AG04450 (cell line): ENCODE measurements at regions not wholly inside any gene's neighbourhood (a gene's known extent, or its start where the extent isn't known, plus 50 kb on each side); places are given as distances from the start of the nearest gene placed in this dataset.
A peak's percentile ranks its signal among the peaks of the same experiment; 100 is the strongest.
"Not testable (repeated sequence)": the region's sequence is repeated elsewhere in the genome, so short reads cannot be mapped to it uniquely, and the experiment has no call there.

Source experiments
- CTCF ChIA-PET: fragments of 300-600, 350-600 bp; formaldehyde crosslinking; extraction: SDS; loops from one replicate; lab custom pipeline; 2022; ENCODE audit warnings: antibody characterized with exemption, inconsistent platforms; lab: Charles Lee
- POLR2A ChIA-PET: fragments of 350-600 bp; formaldehyde crosslinking; extraction: SDS; loops from one replicate; lab custom pipeline; 2021; ENCODE audit warnings: antibody characterized with exemption, inconsistent platforms; lab: Yijun Ruan, JAX
- DNase-seq: peaks from one replicate; pipeline ENCODE4 v3.0.0-alpha.2; 2011; ENCODE audit warnings: low read depth, low spot score
- H3K27ac ChIP-seq: one replicate; pipeline ENCODE4 v1.5.1; 2012; ENCODE audit warnings: low read depth, low read length, control low read depth
- H3K27me3 ChIP-seq: one replicate; pipeline ENCODE4 v1.6.0; 2012; ENCODE audit warnings: low read length; ENCODE audit not compliant: control insufficient read depth, insufficient read depth
- H3K4me3 ChIP-seq: 2 replicates; pipeline ENCODE4 v1.5.1; 2011; ENCODE audit warnings: mild to moderate bottlenecking, low read depth, low read length, control low read depth
- H3K9me3 ChIP-seq: 2 replicates; pipeline ENCODE4 v1.5.1; 2012; ENCODE audit warnings: low read length; ENCODE audit not compliant: control insufficient read depth, insufficient read depth
- TF ChIP-seq, protein P1 (sequence below): IDR thresholded peaks from 2 replicates; pipeline ENCODE4 v1.5.1; 2011; ENCODE audit warnings: low read depth, low read length, control low read depth, inconsistent platforms

DNA sequence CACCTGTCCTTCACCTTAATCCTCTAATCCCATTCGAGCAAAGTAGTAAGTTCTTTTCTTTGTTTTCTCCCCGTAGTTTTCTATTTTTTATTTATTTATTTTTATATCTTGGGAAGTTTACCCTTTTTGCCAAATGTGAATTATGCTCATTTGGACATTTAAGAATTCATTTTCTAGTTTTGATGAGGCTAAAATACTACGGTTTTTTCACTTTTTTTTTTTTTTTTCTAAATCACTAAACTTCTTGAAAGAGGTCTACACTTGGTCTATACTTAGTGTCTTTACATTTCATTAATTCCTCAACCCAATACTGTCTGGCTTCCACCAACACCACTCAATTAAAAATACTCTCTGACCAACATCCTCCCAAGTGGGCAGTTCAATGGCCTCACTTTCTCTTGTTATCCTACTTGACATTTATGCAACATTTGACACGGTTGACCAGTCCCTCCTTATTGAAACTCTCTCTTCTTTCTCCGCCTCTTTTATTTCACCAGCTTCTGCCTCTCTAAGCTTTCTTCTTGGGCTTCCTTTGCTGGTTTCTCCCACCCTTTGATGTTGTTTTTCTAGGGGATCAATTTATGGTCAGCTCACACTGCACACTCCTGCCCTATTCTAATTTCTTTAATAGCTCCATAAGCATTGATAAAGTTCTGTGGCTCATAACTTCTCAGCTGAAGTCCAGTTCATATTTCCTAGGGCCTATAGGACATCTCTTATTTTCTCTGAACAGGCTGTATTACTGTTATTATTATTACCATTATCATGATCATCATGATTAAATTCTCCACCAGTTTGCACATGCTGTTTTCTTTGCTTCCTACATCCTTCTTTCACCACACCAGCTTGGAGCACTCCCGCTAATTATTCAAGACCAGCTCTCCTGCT lies 72.6 kb upstream of the CITED2 start:
- H3K9me3 ChIP-seq = no peaks in the 10 kb centered on the region
- no peak for DNase-seq
- no peak overlapping the region for H3K4me3 ChIP-seq
- H3K27me3 ChIP-seq = no peaks in the 10 kb centered on the region
- no peak overlapping the region for H3K27ac ChIP-seq
- POLR2A ChIA-PET = no interaction called here
- CTCF ChIA-PET = no interaction called here
- TF ChIP-seq, protein P1, sequence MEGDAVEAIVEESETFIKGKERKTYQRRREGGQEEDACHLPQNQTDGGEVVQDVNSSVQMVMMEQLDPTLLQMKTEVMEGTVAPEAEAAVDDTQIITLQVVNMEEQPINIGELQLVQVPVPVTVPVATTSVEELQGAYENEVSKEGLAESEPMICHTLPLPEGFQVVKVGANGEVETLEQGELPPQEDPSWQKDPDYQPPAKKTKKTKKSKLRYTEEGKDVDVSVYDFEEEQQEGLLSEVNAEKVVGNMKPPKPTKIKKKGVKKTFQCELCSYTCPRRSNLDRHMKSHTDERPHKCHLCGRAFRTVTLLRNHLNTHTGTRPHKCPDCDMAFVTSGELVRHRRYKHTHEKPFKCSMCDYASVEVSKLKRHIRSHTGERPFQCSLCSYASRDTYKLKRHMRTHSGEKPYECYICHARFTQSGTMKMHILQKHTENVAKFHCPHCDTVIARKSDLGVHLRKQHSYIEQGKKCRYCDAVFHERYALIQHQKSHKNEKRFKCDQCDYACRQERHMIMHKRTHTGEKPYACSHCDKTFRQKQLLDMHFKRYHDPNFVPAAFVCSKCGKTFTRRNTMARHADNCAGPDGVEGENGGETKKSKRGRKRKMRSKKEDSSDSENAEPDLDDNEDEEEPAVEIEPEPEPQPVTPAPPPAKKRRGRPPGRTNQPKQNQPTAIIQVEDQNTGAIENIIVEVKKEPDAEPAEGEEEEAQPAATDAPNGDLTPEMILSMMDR = no peak

DNA sequence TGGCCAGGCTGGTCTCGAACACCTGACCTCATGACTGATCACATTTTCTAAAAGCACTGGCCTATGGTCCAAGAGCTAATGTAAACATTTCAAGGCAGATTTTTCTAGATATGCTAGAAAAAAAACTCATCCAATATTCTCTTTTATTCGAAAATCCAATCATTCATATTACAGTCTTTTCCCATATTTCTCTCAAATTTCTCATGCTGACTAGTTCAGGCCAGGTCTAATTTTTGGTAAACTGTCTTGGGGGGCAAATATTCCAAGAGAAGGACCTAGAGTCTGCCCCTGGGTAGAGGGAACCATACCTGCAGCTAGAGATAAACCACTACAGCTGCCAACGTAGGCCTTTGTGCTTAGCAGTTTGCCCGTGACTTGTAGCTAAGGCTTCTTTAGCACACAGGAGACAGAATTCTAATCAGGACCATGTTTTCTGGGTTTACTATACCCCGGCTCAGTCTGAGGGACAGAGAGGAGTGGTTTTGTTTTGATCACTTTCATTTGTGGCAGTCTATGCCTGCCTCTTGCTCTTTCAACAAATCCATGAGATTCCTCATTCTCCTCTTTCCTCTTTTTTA lies 71.8 kb upstream of the CITED2 start:
- ChIA-PET POLR2A (no interaction called here), CTCF (no interaction called here)
- DNase-seq = no peak
- TF ChIP-seq, protein P1 = no peak
- Histone ChIP-seq H3K27ac (no peak overlapping the region), H3K9me3 (no peaks in the 10 kb centered on the region), H3K4me3 (no peak overlapping the region), H3K27me3 (no peaks in the 10 kb centered on the region)

DNA sequence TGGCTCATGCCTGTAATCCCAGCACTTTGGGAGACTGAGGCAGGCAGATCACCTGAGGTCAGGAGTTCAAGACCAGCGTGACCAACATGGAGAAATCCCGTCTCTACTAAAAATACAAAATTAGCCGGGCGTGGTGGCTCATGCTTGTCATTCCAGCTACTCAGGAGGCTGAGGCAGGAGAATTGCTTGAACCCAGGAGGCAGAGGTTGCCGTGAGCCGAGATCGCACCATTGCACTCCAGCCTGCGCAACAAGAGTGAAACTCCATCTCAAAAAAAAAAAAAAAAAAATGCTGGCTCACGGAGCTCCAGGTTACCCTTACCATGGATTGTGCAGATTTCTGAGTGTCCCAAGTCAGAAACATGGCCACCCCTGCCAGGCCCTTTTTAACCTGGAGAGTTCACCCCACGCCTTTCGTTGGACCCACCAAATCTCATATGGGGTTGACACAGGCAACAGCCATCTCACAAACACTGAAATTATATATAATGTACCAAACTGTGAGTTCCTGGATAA lies 69.9 kb upstream of the CITED2 start:
- POLR2A ChIA-PET, H3K4me3 ChIP-seq, H3K9me3 ChIP-seq, H3K27ac ChIP-seq, DNase-seq, CTCF ChIA-PET, H3K27me3 ChIP-seq: not testable (repeated sequence)

DNA sequence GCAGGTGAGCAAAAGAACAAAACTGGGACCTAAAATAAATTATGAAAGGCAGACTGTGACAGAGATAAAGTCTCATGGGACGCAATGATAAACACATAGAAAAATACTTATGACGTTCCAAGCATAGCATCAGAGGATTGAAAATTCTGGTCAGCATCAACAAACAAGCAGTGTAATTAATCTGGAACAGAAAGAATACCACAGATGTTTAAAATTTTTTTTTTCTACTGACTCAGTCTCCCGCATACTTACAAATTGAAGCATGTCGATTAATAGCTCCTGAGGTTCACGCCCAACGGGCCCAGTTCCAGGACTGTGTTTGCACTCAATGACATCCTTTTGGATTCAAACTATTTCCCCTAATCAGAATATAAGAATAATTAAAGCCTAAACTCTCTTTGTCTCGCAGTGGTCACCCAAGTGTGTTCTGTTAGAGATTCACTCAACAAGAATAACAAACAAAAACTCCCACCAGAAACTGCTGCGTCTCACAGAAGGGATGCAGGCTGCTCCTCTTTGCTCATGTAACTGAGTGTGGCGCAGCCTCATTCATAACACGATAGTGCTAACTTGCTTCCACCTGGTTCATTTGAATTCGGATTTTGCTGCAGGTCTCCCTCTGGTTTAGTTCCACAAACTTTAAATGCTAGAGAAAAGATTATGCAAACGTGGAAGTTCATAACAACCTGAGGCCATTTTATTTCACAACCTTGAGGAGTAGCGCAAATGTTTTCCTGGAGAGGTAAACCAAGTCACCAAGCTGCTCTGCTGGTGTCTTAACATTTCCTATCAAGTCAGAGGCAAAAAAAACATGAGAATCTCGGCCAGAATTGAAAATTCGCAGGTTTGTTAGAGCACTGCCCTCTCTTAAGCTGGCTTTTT lies 69.0 kb upstream of the CITED2 start:
- TF ChIP-seq, protein P1 = no peak
- Histone ChIP-seq H3K27ac (no peak overlapping the region), H3K4me3 (no peak overlapping the region), H3K9me3 (no peaks in the 10 kb centered on the region), H3K27me3 (no peaks in the 10 kb centered on the region)
- CTCF ChIA-PET = no interaction called here
- peak; percentile 18 for DNase-seq
- POLR2A ChIA-PET = no interaction called here

DNA sequence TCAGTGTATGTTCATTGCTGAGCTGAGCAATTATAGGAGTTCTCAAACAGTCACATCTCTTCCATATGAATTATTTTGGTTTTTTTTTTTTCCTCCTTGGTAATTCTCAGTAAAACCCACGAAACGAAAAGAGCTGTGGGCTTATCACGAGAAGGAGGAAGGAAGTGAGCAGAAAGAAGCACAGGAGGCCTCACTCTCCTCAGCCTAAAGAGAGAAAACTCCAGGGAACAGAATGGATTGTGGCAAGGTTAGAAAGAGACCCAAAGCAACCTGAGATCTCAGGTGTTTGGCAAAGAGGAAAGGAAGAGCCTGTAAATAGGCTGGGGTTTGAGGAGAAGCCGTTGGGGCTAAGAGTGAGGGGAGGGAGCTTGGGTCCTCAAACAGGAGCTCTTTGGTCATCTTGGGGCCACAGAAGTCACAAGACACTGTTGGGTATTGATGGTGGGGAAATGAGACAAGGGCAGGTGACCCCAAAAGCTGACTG lies 67.8 kb upstream of the CITED2 start:
- Histone ChIP-seq H3K27me3 (no peaks in the 10 kb centered on the region), H3K4me3 (no peak overlapping the region), H3K27ac (no peak overlapping the region), H3K9me3 (no peaks in the 10 kb centered on the region)
- TF ChIP-seq, protein P1 = no peak
- ChIA-PET CTCF (no interaction called here), POLR2A (no interaction called here)
- no peak for DNase-seq
